22Rv1 (cell line): ENCODE measurements at regions not wholly inside any gene's neighbourhood (a gene's known extent, or its start where the extent isn't known, plus 50 kb on each side); places are given as distances from the start of the nearest gene placed in this dataset.

Experiments used
- CTCF ChIP-seq: fragments of 450-650 bp; IDR thresholded peaks from 2 replicates; pipeline ENCODE4 v1.5.1; 2017; ENCODE audit warnings: mild to moderate bottlenecking
- ZFX ChIP-seq: fragments of 450-650 bp; IDR thresholded peaks from 2 replicates; pipeline ENCODE4 v1.6.1; 2017; ENCODE audit warnings: antibody characterized with exemption, borderline replicate concordance

- TF ChIP-seq CTCF (peak; percentile 57), ZFX (no peak)
Measured at GRCh38 chr1:218983848-218984247, 189.8 kb upstream of the LYPLAL1 start.
